ENCODE measurements at regions not wholly inside any gene's neighbourhood (a gene's known extent, or its start where the extent isn't known, plus 50 kb on each side); places are given as distances from the start of the nearest gene placed in this dataset.

DNA sequence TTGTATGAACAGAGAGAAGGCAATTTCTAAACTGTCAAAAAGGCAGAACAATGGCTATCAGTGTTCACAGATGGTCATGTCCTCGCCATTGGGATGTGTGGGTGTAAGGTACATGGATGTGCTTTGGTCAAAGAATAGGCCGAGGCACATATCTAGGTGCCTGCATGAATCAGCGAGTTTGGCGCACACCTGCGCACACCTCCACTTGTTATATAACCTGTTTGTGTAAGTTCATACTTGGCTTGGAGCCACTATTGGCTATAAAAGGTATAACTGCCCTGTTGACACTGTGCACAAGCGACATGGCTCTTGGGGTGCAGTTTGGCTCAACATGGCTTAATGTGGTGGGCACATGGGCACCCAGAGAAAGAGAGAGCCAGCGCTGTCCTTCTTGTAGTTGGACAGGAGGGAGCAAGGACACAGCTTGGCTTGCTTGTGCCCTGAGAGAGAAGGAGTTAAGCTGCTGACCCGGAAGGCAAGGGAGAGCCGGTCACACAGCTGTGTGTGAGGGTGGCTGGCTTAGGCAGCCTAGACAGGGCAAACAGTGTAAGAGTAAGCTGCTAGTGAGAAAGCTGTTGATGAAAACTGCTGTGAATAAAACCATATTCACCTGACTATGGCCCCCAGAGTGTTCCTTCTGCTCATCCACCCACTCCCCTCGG lies 499.1 kb downstream of the KCNJ2 start:
- no peak overlapping the region for H3K4me3 Mint-ChIP-seq
- H3K4me1 Mint-ChIP-seq, result no peaks in the 10 kb centered on the region
- ATAC-seq (peak; percentile 15), DNase-seq (no peak)
- no peaks in the 10 kb centered on the region for H3K9me3 Mint-ChIP-seq
- H3K36me3 Mint-ChIP-seq (ENCODE audit: low read depth), result no peaks in the 10 kb centered on the region
- no peaks in the 10 kb centered on the region for H3K27me3 Mint-ChIP-seq
- no peak overlapping the region for H3K27ac Mint-ChIP-seq

DNA sequence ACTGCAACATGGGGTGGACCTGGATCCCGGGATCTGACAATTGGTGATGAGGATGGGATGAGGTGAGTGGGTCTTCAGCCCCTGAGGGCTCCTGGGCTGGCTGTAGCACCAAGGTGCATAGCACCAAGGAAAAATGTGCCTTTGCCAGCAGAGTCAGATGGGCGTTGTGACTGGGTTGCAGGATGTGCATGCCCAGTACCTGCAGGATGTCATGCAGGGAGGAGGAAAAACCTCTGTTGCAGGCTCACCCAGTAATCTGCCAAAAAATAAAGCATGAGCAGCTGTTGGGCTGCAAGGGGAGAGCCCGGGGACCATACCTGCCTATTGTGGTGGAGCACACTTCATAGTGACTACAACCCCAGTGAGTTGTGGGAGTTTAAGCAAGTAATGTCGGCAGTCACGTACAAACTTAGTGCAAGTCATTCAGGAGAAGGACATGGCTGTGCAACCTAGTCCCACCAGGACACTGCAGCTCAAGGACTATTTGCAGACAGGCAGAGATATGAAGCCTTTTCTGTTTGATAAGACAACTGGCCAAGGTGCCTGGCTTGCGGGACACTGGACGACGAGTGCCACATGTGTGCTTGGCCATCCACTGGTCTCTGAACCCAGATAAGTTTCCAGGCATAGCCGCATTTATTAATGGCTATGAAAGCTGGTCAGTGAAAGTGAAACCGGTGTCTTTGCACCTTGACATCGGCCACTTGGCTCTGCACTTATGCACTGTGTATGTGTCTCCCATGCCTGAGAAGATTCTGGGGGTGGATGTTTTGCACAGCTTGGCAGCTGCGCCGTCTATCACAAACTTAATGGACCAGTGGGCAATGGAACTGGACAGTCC lies 499.8 kb downstream of the KCNJ2 start:
- no peaks in the 10 kb centered on the region for H3K4me1 Mint-ChIP-seq
- H3K4me3 Mint-ChIP-seq, result no peak overlapping the region
- no peaks in the 10 kb centered on the region for H3K9me3 Mint-ChIP-seq
- H3K27me3 Mint-ChIP-seq, result no peaks in the 10 kb centered on the region
- H3K27ac Mint-ChIP-seq, result no peak overlapping the region
- DNase-seq, result no peak
- ATAC-seq, result no peak
- no peaks in the 10 kb centered on the region for H3K36me3 Mint-ChIP-seq (ENCODE audit: low read depth)

DNA sequence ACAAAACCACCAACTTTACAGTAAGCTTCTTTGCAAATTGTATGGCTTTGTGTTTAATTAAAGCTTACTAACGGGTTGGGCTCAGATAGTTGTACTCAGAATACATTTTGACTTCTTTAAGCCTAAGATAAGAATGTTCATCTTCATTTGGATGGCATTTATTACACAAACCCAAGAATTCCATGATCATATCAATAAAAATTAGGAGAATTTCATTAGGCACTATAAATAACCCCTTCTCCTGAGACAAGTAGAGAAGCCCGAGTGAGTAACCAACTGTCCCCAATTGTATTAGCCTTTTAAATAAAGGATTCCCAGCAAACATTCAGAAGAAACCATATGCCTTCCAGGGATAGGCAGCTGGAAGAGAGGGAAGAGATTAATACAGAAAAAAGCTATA lies 504.7 kb downstream of the KCNJ2 start:
- DNase-seq (no peak), ATAC-seq (no peak)
- H3K4me1 Mint-ChIP-seq, result no peaks in the 10 kb centered on the region
- H3K9me3 Mint-ChIP-seq, result no peaks in the 10 kb centered on the region
- H3K27ac Mint-ChIP-seq, result no peak overlapping the region
- H3K4me3 Mint-ChIP-seq, result no peak overlapping the region
- no peaks in the 10 kb centered on the region for H3K36me3 Mint-ChIP-seq (ENCODE audit: low read depth)
- peaks cover 4% of the 10 kb centered on the region for H3K27me3 Mint-ChIP-seq

DNA sequence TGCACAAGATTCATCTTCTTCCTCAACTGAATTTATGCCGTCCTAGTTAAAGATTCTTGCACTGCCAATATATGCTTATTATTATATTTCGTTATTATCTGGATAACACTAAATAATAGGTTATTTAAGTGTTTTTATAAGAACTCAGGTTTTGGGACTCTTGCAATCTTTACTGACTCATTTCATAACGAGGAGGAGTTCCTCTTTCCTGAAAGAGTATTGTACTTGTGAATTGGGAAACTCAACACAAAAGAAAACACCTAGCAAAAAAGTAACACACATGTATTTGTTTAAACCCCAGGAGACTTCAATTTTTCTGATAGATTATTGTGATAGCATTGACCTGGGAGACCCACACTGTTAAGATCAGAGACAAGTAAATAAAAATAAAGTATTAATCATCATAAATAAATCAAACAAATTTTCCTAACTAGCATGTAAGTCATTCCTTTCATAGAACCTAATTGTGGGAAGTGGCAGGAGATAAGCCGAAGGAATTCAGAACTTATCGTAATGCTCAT lies 505.8 kb downstream of the KCNJ2 start:
- no peak overlapping the region for H3K4me3 Mint-ChIP-seq
- no peaks in the 10 kb centered on the region for H3K36me3 Mint-ChIP-seq (ENCODE audit: low read depth)
- ATAC-seq, result no peak
- no peaks in the 10 kb centered on the region for H3K4me1 Mint-ChIP-seq
- no peaks in the 10 kb centered on the region for H3K9me3 Mint-ChIP-seq
- no peak overlapping the region for H3K27ac Mint-ChIP-seq
- no peak for DNase-seq
- peaks cover 4% of the 10 kb centered on the region for H3K27me3 Mint-ChIP-seq

DNA sequence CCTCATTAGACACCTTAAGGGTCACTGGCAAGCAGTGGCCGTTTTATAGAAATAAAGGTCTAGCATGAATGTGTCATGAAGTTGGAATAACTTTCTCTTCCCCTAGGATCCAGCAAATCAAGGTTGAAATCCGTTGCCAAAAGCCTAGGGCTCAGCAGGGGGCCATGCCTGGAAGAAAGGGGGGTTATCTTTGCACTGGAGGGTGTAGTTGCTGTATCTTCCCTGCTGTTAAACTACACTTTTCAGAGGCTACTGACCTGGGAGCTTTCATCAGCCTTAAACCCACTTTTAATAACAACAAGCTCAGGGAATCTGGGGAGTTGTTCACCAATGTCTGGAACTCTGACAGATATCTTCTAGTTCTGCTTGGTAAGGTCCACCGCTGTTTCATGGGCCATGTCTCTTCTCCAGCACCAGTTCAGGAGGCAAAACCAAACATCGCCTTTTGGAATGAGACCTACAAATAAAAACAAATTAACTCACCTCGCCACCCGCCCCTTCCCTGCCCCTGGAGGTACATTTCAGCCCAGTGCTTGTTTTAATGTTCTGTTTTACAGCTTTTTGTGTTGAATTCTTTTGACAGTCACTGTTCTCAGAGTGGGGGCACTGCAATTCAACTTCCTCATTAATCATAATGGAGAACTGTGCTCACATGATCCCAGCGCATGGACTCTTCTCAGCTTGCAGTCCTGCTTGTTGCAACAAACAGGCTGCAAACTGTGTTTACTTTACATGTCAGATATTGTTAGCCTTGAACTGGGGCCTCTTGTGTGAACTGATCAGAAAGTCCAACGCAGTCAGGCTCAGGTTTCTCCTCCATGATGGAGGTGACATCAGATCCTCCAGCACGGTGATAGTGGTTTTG lies 508.7 kb downstream of the KCNJ2 start:
- no peak for DNase-seq
- no peaks in the 10 kb centered on the region for H3K4me1 Mint-ChIP-seq
- H3K27me3 Mint-ChIP-seq, result peaks cover 4% of the 10 kb centered on the region
- H3K4me3 Mint-ChIP-seq, result no peak overlapping the region
- no peak for ATAC-seq
- no peaks in the 10 kb centered on the region for H3K9me3 Mint-ChIP-seq
- no peak overlapping the region for H3K27ac Mint-ChIP-seq
- H3K36me3 Mint-ChIP-seq (ENCODE audit: low read depth), result no peaks in the 10 kb centered on the region

DNA sequence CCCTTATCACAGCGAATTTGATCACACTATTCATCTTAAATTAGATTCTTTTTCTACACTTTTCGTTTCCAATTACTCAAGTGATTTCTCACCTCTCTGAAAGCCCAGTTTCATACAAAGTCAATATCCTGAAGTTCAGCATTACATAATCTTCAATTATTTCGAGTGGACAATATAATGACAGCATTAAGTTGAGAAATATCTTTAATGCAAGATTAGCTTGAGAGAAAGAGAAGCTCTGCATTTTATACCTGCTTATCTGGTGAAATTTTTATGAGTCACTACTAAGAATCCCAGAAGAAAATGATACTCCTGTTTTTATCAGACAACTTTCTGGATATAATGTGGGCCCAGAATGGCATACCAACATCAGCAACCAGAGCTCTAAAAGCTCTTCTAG lies 509.6 kb downstream of the KCNJ2 start:
- no peaks in the 10 kb centered on the region for H3K9me3 Mint-ChIP-seq
- no peak overlapping the region for H3K27ac Mint-ChIP-seq
- ATAC-seq (no peak), DNase-seq (no peak)
- no peak overlapping the region for H3K4me3 Mint-ChIP-seq
- H3K36me3 Mint-ChIP-seq (ENCODE audit: low read depth), result no peaks in the 10 kb centered on the region
- no peaks in the 10 kb centered on the region for H3K4me1 Mint-ChIP-seq
- peaks cover 4% of the 10 kb centered on the region for H3K27me3 Mint-ChIP-seq

DNA sequence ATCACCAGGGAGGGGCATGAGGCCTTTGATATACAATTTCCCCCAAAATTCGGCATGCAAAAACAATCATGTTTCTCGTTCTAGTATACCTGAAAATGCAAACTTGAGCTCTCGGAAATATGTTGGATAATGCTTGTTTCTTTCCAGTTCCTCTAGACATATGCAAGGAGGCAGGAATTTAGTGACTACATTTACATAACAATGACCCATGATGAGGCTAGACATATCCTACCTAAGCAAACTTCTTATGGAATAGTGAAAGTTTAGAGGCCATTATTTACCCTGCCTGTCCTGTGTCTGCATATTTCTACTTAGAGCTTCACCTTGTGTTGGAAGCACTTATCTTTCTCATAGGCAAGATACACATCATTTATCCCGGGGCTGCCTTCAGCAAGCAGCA lies 514.6 kb downstream of the KCNJ2 start:
- ATAC-seq (no peak), DNase-seq (no peak)
- Mint-ChIP-seq H3K36me3 (ENCODE audit: low read depth) (no peaks in the 10 kb centered on the region), H3K27me3 (peaks cover 2% of the 10 kb centered on the region), H3K27ac (no peak overlapping the region), H3K9me3 (no peaks in the 10 kb centered on the region), H3K4me3 (no peak overlapping the region), H3K4me1 (no peaks in the 10 kb centered on the region)

DNA sequence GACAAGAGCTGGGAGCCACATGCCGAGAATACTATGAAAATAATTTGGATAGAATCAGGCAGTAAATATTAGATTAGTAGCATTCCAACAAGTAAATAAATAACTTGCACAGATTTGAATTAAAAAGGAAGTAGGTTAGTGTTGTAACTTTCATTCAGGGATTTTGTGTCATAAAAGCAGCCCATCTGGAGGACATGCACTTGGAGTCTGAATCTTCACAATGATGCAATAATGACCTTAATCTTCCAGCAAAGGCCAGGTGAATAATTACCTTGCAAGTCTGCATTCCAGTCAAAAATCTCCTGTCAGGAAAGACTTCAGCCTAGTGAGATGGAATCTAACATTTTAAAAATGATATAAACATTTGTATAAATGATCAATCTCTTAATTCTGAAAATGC lies 518.1 kb downstream of the KCNJ2 start:
- Mint-ChIP-seq H3K27me3 (peaks cover 10% of the 10 kb centered on the region), H3K4me1 (no peaks in the 10 kb centered on the region), H3K27ac (no peak overlapping the region), H3K4me3 (no peak overlapping the region), H3K36me3 (ENCODE audit: low read depth) (no peaks in the 10 kb centered on the region), H3K9me3 (peaks cover 4% of the 10 kb centered on the region)
- DNase-seq (no peak), ATAC-seq (no peak)

DNA sequence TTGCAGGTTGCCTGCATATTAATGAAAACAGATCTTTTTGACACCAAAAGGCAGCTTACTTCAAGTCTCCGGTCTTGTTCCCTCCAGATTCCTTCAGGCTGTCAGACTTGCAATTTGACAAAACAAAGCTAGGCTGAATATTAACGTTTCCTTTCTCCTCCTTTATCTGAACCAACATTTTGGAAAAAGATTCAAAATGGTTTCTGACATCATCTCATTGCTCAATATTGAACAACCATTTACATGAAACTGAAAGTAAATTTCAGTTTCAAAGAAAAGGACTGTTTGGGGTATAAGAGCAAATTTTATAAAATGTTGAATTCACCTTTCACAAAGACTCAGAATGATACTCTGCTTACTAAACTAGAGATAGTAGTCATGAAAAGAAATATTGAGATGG lies 521.8 kb downstream of the KCNJ2 start:
- DNase-seq (no peak), ATAC-seq (no peak)
- no peak overlapping the region for H3K27ac Mint-ChIP-seq
- no peak overlapping the region for H3K4me3 Mint-ChIP-seq
- peaks cover 4% of the 10 kb centered on the region for H3K9me3 Mint-ChIP-seq
- H3K4me1 Mint-ChIP-seq, result no peaks in the 10 kb centered on the region
- no peaks in the 10 kb centered on the region for H3K36me3 Mint-ChIP-seq (ENCODE audit: low read depth)
- peaks cover 8% of the 10 kb centered on the region for H3K27me3 Mint-ChIP-seq

DNA sequence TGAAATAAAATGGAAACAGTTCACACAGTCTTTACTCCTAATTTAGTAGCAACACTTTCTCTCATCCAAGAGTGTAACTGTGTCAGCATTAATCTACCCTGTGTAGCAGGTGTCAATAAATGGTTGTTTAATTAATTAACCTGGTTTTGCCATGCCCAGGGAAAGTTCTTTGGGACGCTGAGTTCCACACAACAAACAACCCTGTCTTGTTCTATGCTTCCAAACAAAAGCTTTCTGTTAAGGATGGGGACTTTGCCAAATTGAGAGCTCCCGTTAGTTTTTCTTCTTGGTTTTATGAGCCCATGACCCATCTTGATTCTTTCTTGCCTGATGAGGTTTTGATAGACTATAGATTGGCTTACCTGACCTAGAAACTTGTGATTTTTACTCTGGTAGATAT lies 530.1 kb downstream of the KCNJ2 start:
- H3K27ac Mint-ChIP-seq, result no peak overlapping the region
- no peak overlapping the region for H3K4me3 Mint-ChIP-seq
- no peaks in the 10 kb centered on the region for H3K9me3 Mint-ChIP-seq
- no peaks in the 10 kb centered on the region for H3K4me1 Mint-ChIP-seq
- no peaks in the 10 kb centered on the region for H3K36me3 Mint-ChIP-seq (ENCODE audit: low read depth)
- ATAC-seq (no peak), DNase-seq (no peak)
- no peaks in the 10 kb centered on the region for H3K27me3 Mint-ChIP-seq

DNA sequence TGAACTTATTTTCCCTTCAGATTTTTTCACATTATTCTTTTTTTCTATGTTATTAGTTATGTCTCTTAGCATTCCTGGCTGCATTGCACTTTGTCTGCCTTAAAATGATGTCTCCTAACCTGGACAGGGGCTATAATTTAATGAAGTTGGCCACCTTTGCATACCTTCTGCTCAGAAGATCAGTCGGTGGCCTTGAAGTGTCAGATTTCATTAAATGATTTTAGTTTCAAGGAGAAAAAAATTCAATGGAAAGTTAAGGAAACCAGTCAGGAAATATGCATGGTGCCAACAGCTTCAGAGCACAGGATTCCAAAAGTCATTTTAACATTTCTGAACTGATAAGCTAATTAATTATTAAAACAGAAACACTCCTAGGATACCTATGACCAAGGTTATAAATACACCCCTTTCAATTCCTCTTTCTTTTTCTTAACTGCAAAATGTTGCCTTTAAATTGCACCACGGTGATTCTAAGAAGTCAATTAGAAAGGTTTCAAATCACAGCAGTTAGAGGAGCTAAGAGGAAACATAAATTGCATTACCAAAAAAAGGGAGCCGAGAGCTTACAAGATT lies 533.4 kb downstream of the KCNJ2 start:
- Mint-ChIP-seq H3K27me3 (no peaks in the 10 kb centered on the region), H3K9me3 (peaks cover 7% of the 10 kb centered on the region)
- ATAC-seq, result no peak

DNA sequence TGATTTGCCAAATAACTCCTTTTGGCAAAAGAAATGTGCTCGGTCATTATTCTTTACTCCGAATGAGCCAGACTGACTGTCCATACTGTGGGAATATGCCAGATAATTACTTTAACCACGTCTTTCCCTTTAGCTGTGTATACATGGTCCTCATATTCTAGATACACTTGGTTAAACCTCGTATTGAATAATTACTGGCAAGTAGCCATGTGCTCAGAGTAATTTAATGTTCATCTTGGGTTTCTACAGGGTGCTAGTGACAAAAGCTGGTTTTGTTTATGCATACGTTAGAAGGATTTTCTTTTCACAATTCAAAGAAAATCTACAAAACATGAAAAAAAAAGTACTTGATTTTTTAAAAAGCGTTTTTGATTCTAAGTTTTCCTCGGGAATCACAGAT lies 540.3 kb downstream of the KCNJ2 start:
- no peak for DNase-seq

More for the DNA sequence above, 533.4 kb downstream of the KCNJ2 start:
- Mint-ChIP-seq H3K27ac (no peak overlapping the region), H3K4me1 (no peaks in the 10 kb centered on the region), H3K4me3 (no peak overlapping the region), H3K36me3 (ENCODE audit: low read depth) (no peaks in the 10 kb centered on the region)
- no peak for DNase-seq

DNA sequence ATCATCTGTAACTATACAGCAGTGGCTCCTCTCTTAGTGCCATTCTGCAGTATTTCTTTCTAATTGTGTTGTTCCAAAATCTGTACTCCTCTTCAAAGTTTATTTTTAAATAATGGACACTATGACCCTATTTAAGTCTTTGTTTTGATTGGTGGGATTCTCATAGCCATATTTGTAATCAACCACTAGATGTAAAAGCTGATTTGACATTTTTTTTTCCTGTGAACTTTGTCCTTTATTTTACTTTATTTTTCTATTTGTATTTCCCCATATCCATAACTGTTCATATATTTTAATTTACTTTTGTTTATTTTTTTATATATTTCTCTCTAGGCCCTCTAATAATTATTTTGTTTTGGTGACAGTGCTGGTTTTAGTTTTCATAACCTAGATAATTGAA lies 544.4 kb downstream of the KCNJ2 start:
- Mint-ChIP-seq H3K4me1 (no peaks in the 10 kb centered on the region), H3K36me3 (ENCODE audit: low read depth) (no peaks in the 10 kb centered on the region), H3K27me3 (no peaks in the 10 kb centered on the region), H3K27ac (no peak overlapping the region), H3K9me3 (no peaks in the 10 kb centered on the region), H3K4me3 (no peak overlapping the region)
- ATAC-seq (no peak), DNase-seq (no peak)

More for the DNA sequence above, 540.3 kb downstream of the KCNJ2 start:
- Mint-ChIP-seq H3K4me3 (no peak overlapping the region), H3K9me3 (peaks cover 7% of the 10 kb centered on the region), H3K27ac (no peak overlapping the region), H3K4me1 (no peaks in the 10 kb centered on the region), H3K36me3 (ENCODE audit: low read depth) (no peaks in the 10 kb centered on the region), H3K27me3 (no peaks in the 10 kb centered on the region)
- ATAC-seq, result no peak

DNA sequence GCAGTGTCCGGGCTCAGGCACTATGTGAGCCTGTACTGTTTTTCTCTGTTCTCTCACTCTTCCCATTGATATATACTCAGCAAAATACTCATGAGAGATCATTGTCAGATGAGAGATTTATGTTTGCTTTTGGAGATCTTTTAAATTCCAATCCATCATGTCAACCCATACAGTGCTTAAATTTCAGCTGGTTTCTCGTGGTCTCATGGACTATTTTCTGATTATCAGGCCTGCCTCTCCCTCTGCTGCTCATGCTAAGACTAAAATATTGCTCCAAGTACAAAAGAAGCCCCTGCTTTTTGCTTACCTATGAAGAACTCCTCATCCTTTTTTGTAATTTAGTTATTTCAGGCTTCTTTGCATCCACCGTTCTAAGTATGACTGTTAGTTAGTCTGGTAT lies 547.2 kb downstream of the KCNJ2 start:
- peaks cover 4% of the 10 kb centered on the region for H3K9me3 Mint-ChIP-seq
- ATAC-seq, result no peak

More for the DNA sequence above, 547.2 kb downstream of the KCNJ2 start:
- H3K27ac Mint-ChIP-seq, result no peak overlapping the region
- no peak overlapping the region for H3K4me3 Mint-ChIP-seq
- H3K36me3 Mint-ChIP-seq (ENCODE audit: low read depth), result no peaks in the 10 kb centered on the region
- DNase-seq, result no peak
- H3K27me3 Mint-ChIP-seq, result no peaks in the 10 kb centered on the region
- no peaks in the 10 kb centered on the region for H3K4me1 Mint-ChIP-seq

Measured in activated naive CD8-positive, alpha-beta T cell treated with anti-CD3 and anti-CD28 coated beads, Interleukin-2, amount 50 U/mL, for 24 hours (primary cell).